Ovary (tissue), 3 donors: ENCODE measurements at regions not wholly inside any gene's neighbourhood (a gene's known extent, or its start where the extent isn't known, plus 50 kb on each side); places are given as distances from the start of the nearest gene placed in this dataset.

ENCODE experiments used
- CTCF ChIP-seq, 3 donors: fragments of 450-650 bp in 2 of 3; fragments of 200-600 bp in 1 of 3; IDR thresholded peaks; one replicate each; pipeline versions ENCODE4 v1.5.1 to v1.8.0; 2016 to 2022; ENCODE audit warnings: antibody characterized with exemption in 3 of 3, mild to moderate bottlenecking in 1 of 3
- POLR2A ChIP-seq: fragments of 450-650 bp; IDR thresholded peaks from one replicate; pipeline ENCODE4 v1.6.1; 2017; ENCODE audit warnings: antibody characterized with exemption, mild to moderate bottlenecking, moderate library complexity
- donor health status: DM: no; HTN: no; CAD: no.

- TF ChIP-seq POLR2A: no peak
- no peak for TF ChIP-seq CTCF (IDR thresholded peaks at IDR 0.05)
Measured at GRCh38 chr16:6482696-6483468, 849.8 kb upstream of the RBFOX1 start.
